ENCODE measurements at regions not wholly inside any gene's neighbourhood (a gene's known extent, or its start where the extent isn't known, plus 50 kb on each side); places are given as distances from the start of the nearest gene placed in this dataset.

DNA sequence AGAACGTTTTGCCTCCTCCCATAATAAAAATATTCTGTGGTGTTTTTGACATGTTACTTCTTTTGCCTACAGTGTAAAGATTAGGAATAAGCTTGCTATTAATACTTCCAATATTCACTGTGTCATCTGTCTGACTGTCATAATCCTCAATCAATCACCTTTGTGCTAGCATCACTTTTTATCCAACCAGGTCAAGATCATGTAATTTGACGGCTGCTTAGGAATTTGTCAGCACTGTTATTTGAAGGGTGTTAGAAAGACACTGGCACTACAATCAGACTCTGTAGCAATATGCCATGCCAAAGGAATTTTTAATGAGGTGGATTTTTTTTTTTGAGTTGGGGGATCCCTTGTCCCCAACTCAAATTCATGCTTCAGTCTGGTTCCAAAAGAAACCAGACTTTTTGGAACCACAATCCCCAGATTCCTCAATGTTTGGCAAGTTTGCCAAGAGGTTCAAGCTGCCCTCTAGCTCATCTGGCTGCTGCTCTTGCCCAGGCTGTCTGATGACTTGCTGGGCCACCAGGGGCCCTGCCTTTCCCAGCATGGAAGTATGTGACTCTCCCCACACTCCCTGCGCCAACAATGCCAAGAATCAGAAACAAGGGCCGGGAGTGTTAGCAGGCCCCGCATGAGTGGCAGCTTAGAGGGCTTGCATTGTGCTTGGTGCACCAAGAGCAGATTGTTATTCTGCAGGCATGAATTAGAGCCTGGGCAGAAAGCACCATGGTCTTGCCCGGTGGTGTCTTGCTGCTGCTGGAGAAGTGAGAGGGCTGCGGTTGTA lies 58.6 kb upstream of the TSC22D2 start:
- TF ChIP-seq, protein P1, sequence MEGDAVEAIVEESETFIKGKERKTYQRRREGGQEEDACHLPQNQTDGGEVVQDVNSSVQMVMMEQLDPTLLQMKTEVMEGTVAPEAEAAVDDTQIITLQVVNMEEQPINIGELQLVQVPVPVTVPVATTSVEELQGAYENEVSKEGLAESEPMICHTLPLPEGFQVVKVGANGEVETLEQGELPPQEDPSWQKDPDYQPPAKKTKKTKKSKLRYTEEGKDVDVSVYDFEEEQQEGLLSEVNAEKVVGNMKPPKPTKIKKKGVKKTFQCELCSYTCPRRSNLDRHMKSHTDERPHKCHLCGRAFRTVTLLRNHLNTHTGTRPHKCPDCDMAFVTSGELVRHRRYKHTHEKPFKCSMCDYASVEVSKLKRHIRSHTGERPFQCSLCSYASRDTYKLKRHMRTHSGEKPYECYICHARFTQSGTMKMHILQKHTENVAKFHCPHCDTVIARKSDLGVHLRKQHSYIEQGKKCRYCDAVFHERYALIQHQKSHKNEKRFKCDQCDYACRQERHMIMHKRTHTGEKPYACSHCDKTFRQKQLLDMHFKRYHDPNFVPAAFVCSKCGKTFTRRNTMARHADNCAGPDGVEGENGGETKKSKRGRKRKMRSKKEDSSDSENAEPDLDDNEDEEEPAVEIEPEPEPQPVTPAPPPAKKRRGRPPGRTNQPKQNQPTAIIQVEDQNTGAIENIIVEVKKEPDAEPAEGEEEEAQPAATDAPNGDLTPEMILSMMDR (IDR thresholded peaks at IDR 0.05; ENCODE audit: control extremely low read depth in 1 of 3, insufficient read depth in 1 of 3, low read depth in 1 of 3, low read length in 3 of 3), result no peak
- TF ChIP-seq POLR2AphosphoS5 (IDR thresholded peaks at IDR 0.05; ENCODE audit: low read depth, low read length) (no peak), PHF8 (conservative IDR thresholded peaks at IDR 0.05; ENCODE audit: low read depth, low read length) (no peak), TAF1 (IDR thresholded peaks at IDR 0.05; ENCODE audit: low read depth, low read length) (no peak), NRF1 (IDR thresholded peaks at IDR 0.05; ENCODE audit: low read depth, low read length) (no peak), ZNF274 (IDR thresholded peaks at IDR 0.05; ENCODE audit: borderline replicate concordance, extremely low read depth, low read length) (no peak), JUND (IDR thresholded peaks at IDR 0.05; ENCODE audit: low read length) (no peak), EZH2 (IDR thresholded peaks at IDR 0.05; ENCODE audit: low read depth, low read length, severe bottlenecking) (no peak), RFX5 (IDR thresholded peaks at IDR 0.05; ENCODE audit: borderline replicate concordance, low read depth, low read length) (no peak), HDAC6 (IDR thresholded peaks at IDR 0.05; ENCODE audit: low read depth, low read length) (no peak), SP4 (IDR thresholded peaks at IDR 0.05; ENCODE audit: low read length) (no peak), GABPA (IDR thresholded peaks at IDR 0.05; ENCODE audit: borderline replicate concordance, insufficient read depth, low read length) (no peak)
- TF ChIP-seq, protein P2, sequence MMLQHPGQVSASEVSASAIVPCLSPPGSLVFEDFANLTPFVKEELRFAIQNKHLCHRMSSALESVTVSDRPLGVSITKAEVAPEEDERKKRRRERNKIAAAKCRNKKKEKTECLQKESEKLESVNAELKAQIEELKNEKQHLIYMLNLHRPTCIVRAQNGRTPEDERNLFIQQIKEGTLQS (IDR thresholded peaks at IDR 0.05; ENCODE audit: insufficient read depth, low read depth, low read length), result no peak
